ENCODE measurements at regions not wholly inside any gene's neighbourhood (a gene's known extent, or its start where the extent isn't known, plus 50 kb on each side); places are given as distances from the start of the nearest gene placed in this dataset.

- TF ChIP-seq CTCF (IDR thresholded peaks at IDR 0.05), result no peak
- no peak for TF ChIP-seq POLR2A (IDR thresholded peaks at IDR 0.05; ENCODE audit: low read depth)
These were observed 125.7 kb downstream of the OAT start for GRCh38 chr10:124292911-124293615.

All from esophagus muscularis mucosa (tissue), 3 donors.